ENCODE measurements at regions not wholly inside any gene's neighbourhood (a gene's known extent, or its start where the extent isn't known, plus 50 kb on each side); places are given as distances from the start of the nearest gene placed in this dataset.

DNA sequence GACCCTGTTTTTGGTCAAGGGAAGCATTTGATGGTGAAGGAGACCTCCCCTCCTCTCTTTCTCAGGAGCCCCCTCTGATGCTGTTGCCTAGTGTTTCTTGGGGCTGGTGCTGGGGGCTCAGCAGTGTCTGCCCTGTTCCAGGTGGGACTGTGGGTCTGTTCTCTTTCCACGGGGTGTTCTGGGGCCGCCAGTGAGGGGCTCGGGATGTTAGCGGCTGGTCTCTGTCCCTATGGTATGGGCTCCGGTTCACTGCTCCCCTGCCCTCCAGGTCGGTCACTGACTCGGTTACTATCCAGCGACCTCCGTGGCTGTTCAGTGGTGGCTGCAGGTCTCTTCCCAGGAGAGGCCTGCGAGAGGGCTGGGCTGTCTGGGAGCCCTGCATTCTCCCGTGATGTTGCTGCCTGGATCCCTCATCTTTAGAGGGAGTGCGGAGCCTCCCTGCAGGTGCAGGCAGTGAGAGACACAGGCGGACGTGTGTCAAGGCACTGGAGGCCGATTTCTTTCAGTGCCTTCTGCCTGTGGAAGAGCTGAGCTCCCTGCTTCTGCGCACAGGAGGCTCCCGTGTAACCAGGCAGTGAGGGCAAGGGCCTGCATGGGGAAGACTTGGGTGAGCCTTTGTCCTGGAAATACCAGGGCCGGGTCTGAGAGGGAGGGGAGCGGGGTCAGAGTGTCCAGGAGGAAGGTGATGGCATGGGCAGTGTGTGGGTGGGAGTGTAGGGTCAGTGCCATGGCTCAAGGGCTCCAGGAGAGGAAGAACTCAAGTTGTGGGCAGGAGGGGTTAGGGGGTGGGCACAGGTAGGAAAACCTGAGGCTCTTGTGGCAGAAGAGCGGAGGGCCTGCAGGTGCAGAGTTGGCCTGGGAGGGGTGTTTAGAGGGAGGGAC is 362.6 kb downstream of the TMEM121 start:
- ChIA-PET POLR2A (interaction anchor here (0.7 to 0.8 kb wide), 2 partner anchors 27 to 31 kb away, joined by 3 read pairs; no protein-coding TSS in a partner anchor), CTCF (no interaction called here)
- intact Hi-C loops (cut with micrococcal nuclease), result no loop called here
- peak overlapping the region; percentile 47 for H3K4me2 ChIP-seq (replicated peaks; ENCODE audit: low read depth, low read length, poor library complexity, severe bottlenecking)
- no peak for TF ChIP-seq EZH2 (IDR thresholded peaks at IDR 0.05; ENCODE audit: borderline replicate concordance, insufficient read depth, low read depth, low read length, poor library complexity, severe bottlenecking)
- no peaks in the 10 kb centered on the region for H4K20me1 ChIP-seq (ENCODE audit: control insufficient read depth, insufficient read depth, low read length, poor library complexity, severe bottlenecking)
- WGBS (ENCODE audit: insufficient coverage), result no CpG with 5 or more reads among the region's 20 CpGs
- no peaks in the 10 kb centered on the region for H3K9me3 Mint-ChIP-seq (ENCODE audit: insufficient read depth)
- H3K4me3 ChIP-seq (ENCODE audit: control extremely low read depth in 1 of 5, extremely low read depth in 1 of 5, insufficient read depth in 1 of 5, low read depth in 2 of 5, low read length in 4 of 5), result peak overlapping the region in 3 of 5 experiments; percentile 25 to 45 (median 44)
- H3K9ac ChIP-seq (ENCODE audit: low read length), result no peak overlapping the region
- H3K27ac ChIP-seq (ENCODE audit: low read length in 2 of 2), result peak overlapping the region in 1 of 2 donors; percentile 29
- ATAC-seq (ENCODE audit: low read depth) (no peak), DNase-seq (no peak)
- peaks cover 10% of the 10 kb centered on the region for H3K79me2 ChIP-seq (ENCODE audit: control insufficient read depth, insufficient read depth, low read length)
- no peaks in the 10 kb centered on the region for H3K27me3 Mint-ChIP-seq
- no peaks in the 10 kb centered on the region for H3K36me3 ChIP-seq (replicated peaks in 1 of 2; ENCODE audit: control extremely low read depth in 1 of 2, control insufficient read depth in 1 of 2, extremely low read depth in 1 of 2, insufficient read depth in 2 of 2, low read length in 1 of 2)
- peak overlapping the region; percentile 69 for H3K4me3 Mint-ChIP-seq
- peak overlapping the region; percentile 50 for H3K27ac Mint-ChIP-seq
- no peaks in the 10 kb centered on the region for H3K4me1 Mint-ChIP-seq
- H2AFZ ChIP-seq (ENCODE audit: insufficient read depth, low read depth, low read length, poor library complexity, severe bottlenecking), result no peak overlapping the region
- H3K27me3 ChIP-seq (replicated peaks in 1 of 4; ENCODE audit: control extremely low read depth in 1 of 4, control insufficient read depth in 3 of 4, insufficient read depth in 4 of 4, low read length in 3 of 4), result no peaks in the 10 kb centered on the region
- no peaks in the 10 kb centered on the region for H3K9me3 ChIP-seq (ENCODE audit: control extremely low read depth in 1 of 3, control insufficient read depth in 2 of 3, insufficient read depth in 1 of 3, low read length in 2 of 3)
- no peaks in the 10 kb centered on the region for H3K4me1 ChIP-seq (ENCODE audit: control insufficient read depth in 2 of 2, insufficient read depth in 2 of 2, low read length in 2 of 2)

DNA sequence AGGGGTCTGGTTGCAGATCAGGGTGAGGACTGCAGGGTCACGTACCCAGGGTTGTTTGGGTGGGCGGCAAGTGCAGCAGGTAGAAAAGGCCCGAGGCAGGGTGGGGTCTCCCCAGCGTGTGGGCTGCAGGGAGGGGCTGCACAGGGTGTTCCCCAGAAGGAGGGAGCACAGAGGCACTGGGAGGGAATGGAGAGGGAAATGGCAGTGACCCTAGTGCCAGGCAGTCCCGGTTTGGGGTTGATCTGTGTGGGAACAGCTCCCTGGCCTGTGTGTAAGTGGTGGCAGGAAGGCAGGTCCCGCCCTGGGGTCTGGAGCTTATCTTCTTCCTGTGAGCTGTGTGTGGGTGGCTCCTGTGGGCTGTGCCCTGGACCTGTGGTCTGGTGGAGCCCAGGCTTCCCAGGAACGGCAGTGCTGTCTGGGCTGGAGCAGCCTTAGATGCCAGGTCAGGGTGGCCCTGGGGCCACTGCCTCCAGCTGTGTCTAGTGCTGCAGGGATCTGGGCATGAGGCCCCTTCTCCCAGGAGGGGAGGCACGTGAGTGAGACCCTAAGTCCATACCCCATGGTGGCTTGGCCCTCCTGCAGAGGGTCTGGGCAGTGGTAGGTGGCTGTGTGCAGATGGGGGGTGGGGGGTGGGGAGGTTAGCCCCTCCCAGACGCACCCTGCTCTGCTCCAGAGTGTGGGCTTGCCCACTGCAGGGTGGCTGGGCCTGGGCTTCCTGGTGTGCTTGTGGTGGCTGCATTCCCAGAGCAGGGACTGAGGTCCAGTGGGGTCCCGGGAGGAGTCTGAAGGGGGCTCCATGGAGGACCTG is 363.5 kb downstream of the TMEM121 start:
- peak overlapping the region; percentile 47 for H3K4me2 ChIP-seq (replicated peaks; ENCODE audit: low read depth, low read length, poor library complexity, severe bottlenecking)
- no peaks in the 10 kb centered on the region for H3K36me3 ChIP-seq (replicated peaks in 1 of 2; ENCODE audit: control extremely low read depth in 1 of 2, control insufficient read depth in 1 of 2, extremely low read depth in 1 of 2, insufficient read depth in 2 of 2, low read length in 1 of 2)
- peak overlapping the region; percentile 69 for H3K4me3 Mint-ChIP-seq
- H3K4me1 ChIP-seq (ENCODE audit: control insufficient read depth in 2 of 2, insufficient read depth in 2 of 2, low read length in 2 of 2), result no peaks in the 10 kb centered on the region
- peaks cover 10% of the 10 kb centered on the region for H3K79me2 ChIP-seq (ENCODE audit: control insufficient read depth, insufficient read depth, low read length)
- intact Hi-C loops (cut with micrococcal nuclease), result no loop called here
- no peaks in the 10 kb centered on the region for H3K27me3 Mint-ChIP-seq
- DNase-seq (no peak), ATAC-seq (ENCODE audit: low read depth) (no peak)
- ChIA-PET POLR2A (interaction anchor here (0.8 kb wide), 1 partner anchor 32 kb away, joined by 3 read pairs; no protein-coding TSS in a partner anchor), CTCF (no interaction called here)
- WGBS (ENCODE audit: insufficient coverage), result no CpG with 5 or more reads among the region's 10 CpGs
- H3K27ac Mint-ChIP-seq, result peak overlapping the region; percentile 59
- H2AFZ ChIP-seq (ENCODE audit: insufficient read depth, low read depth, low read length, poor library complexity, severe bottlenecking), result no peak overlapping the region
- H3K4me3 ChIP-seq (ENCODE audit: control extremely low read depth in 1 of 5, extremely low read depth in 1 of 5, insufficient read depth in 1 of 5, low read depth in 2 of 5, low read length in 4 of 5), result peak overlapping the region in 3 of 5 experiments; percentile 25 to 45 (median 44)
- peak overlapping the region in 1 of 2 donors; percentile 16 for H3K27ac ChIP-seq (ENCODE audit: low read length in 2 of 2)
- no peaks in the 10 kb centered on the region for H4K20me1 ChIP-seq (ENCODE audit: control insufficient read depth, insufficient read depth, low read length, poor library complexity, severe bottlenecking)
- no peak overlapping the region for H3K9ac ChIP-seq (ENCODE audit: low read length)
- H3K9me3 ChIP-seq (ENCODE audit: control extremely low read depth in 1 of 3, control insufficient read depth in 2 of 3, insufficient read depth in 1 of 3, low read length in 2 of 3), result no peaks in the 10 kb centered on the region
- TF ChIP-seq, protein P1, sequence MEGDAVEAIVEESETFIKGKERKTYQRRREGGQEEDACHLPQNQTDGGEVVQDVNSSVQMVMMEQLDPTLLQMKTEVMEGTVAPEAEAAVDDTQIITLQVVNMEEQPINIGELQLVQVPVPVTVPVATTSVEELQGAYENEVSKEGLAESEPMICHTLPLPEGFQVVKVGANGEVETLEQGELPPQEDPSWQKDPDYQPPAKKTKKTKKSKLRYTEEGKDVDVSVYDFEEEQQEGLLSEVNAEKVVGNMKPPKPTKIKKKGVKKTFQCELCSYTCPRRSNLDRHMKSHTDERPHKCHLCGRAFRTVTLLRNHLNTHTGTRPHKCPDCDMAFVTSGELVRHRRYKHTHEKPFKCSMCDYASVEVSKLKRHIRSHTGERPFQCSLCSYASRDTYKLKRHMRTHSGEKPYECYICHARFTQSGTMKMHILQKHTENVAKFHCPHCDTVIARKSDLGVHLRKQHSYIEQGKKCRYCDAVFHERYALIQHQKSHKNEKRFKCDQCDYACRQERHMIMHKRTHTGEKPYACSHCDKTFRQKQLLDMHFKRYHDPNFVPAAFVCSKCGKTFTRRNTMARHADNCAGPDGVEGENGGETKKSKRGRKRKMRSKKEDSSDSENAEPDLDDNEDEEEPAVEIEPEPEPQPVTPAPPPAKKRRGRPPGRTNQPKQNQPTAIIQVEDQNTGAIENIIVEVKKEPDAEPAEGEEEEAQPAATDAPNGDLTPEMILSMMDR (IDR thresholded peaks at IDR 0.05), result no peak
- TF ChIP-seq EZH2 (IDR thresholded peaks at IDR 0.05; ENCODE audit: borderline replicate concordance, insufficient read depth, low read depth, low read length, poor library complexity, severe bottlenecking), result no peak
- H3K27me3 ChIP-seq (replicated peaks in 1 of 4; ENCODE audit: control extremely low read depth in 1 of 4, control insufficient read depth in 3 of 4, insufficient read depth in 4 of 4, low read length in 3 of 4), result no peaks in the 10 kb centered on the region
- H3K9me3 Mint-ChIP-seq (ENCODE audit: insufficient read depth), result no peaks in the 10 kb centered on the region
- no peaks in the 10 kb centered on the region for H3K4me1 Mint-ChIP-seq
